ENCODE measurements at regions not wholly inside any gene's neighbourhood (a gene's known extent, or its start where the extent isn't known, plus 50 kb on each side); places are given as distances from the start of the nearest gene placed in this dataset.
"Not testable (repeated sequence)": the region's sequence is repeated elsewhere in the genome, so short reads cannot be mapped to it uniquely, and the experiment has no call there.

DNA sequence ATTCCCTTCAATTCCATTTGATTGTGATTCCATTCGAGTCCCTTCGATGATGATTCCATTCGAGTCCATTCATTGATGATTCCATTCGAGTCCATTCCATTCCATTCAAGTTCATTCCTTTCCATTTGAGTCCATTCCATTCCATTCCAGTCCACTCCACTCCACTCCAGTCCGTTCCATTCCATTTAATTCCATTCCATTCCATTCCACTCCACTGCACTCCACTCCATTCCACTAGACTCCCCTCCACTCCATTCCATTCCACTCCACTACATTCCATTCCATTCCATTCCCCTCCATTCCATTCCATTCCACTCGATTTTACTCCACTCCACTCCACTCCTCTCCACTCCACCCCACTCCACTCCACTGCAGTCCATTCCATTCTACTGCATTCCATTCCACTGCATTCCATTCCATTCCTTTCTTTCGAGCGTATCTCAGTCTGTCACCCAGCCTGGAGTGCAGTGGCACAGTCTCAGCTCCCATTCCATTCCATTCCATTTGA, 115.7 kb downstream of the ZNF92 start:
- Mint-ChIP-seq H3K4me3 (no peak overlapping the region), H3K9me3 (peaks cover 17% of the 10 kb centered on the region), H3K27me3 (peaks cover 19% of the 10 kb centered on the region), H3K4me1 (no peaks in the 10 kb centered on the region), H3K27ac (ENCODE audit: low read depth) (no peak overlapping the region), H3K36me3 (ENCODE audit: insufficient read depth) (no peaks in the 10 kb centered on the region)
- DNase-seq (ENCODE audit: low spot score in 2 of 2) (no peak), ATAC-seq (replicated peaks; ENCODE audit: extremely low read depth, poor library complexity, severe bottlenecking) (no peak)

DNA sequence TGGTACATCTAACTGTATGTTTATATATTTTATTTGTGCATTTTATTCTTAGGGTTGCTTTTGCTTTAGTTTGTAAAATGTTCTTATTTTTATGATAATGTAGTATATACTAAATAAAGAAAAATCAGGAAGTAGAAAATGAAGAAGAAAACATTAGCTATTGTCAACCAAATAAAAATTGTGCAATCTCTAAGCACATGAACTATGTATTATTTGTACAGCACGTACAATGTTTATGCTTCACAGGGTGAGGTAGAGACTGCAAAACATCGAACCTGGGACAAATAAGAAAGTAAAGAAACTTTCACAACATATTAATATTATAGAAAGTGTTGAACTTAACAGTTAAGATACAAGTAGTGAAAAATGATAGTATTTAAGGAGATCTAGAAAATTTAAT, 123.0 kb downstream of the ZNF92 start:
- not testable (repeated sequence) for H3K36me3 Mint-ChIP-seq (ENCODE audit: insufficient read depth); H3K4me3 Mint-ChIP-seq; DNase-seq (ENCODE audit: low spot score in 2 of 2); H3K27ac Mint-ChIP-seq (ENCODE audit: low read depth); ATAC-seq (replicated peaks; ENCODE audit: extremely low read depth, poor library complexity, severe bottlenecking); H3K9me3 Mint-ChIP-seq; H3K4me1 Mint-ChIP-seq
- H3K27me3 Mint-ChIP-seq, result peaks cover 28% of the 10 kb centered on the region

DNA sequence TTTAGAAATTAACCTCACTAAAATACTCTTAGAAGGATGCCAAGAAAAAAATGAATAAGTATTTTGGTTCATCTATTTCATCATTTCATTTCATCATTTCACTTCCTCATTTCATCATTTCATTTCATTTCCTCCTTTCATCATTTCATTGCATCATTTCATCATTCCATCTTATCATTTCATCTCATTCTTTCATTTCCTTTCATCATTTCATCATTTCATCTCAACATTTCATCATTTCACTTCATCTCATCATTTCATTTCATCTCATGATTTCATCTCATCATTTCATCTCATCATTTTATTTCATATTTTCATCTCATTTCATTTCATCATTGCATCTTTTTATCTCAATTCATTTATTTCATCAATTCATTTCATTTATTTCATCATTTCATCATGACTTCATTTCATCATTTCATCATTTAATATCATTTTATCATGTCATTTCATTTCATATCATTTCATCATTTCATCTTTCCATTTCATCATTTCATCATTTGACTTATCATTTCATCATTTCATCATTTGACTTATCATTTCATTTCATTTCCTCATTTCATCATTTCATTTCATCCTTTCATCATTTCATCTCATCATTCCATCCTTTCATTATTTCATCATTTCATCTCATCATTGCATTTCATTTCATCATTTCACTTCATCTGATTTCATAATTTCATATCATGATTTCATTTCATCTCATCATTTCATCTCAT, 129.9 kb downstream of the ZNF92 start:
- ATAC-seq (replicated peaks; ENCODE audit: extremely low read depth, poor library complexity, severe bottlenecking) (no peak), DNase-seq (ENCODE audit: low spot score in 2 of 2) (no peak)
- Mint-ChIP-seq H3K27ac (ENCODE audit: low read depth) (no peak overlapping the region), H3K36me3 (ENCODE audit: insufficient read depth) (no peaks in the 10 kb centered on the region), H3K9me3 (no peaks in the 10 kb centered on the region), H3K27me3 (no peaks in the 10 kb centered on the region), H3K4me3 (no peak overlapping the region), H3K4me1 (no peaks in the 10 kb centered on the region)

DNA sequence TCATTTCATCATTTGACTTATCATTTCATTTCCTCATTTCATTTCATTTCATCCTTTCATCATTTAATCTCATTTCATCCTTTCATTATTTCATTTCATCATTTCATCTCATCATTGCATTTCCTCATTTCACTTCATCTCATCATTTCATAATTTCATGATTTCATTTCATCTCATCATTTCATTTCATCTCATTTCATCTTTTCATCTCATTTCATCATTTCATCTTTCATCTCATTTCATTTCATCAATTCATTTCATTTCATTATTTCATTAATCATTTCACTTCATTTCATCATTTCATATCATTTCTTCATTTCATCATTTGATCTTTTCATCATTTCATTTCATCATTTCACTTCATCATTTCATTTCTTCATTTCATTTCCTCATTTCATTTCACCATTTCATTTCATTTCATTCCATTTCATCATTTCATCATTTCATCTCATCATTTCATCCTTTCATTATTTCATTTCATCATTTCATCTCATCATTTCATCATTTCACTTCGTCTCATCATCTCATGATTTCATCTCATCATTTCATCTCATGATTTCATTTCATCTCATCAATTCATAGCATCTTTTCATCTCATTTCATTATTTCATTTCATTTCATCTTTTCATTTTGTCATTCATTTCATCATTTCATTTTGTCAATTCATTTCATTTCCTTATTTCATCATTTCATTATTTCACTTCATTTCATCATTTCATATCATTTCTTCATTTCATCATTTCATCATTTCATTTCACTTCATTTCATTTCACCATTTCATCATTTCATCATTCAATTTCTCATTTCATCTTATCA, 131.1 kb downstream of the ZNF92 start:
- not testable (repeated sequence) for H3K9me3 Mint-ChIP-seq; H3K27ac Mint-ChIP-seq (ENCODE audit: low read depth); H3K4me1 Mint-ChIP-seq; H3K36me3 Mint-ChIP-seq (ENCODE audit: insufficient read depth); DNase-seq (ENCODE audit: low spot score in 2 of 2); ATAC-seq (replicated peaks; ENCODE audit: extremely low read depth, poor library complexity, severe bottlenecking); H3K27me3 Mint-ChIP-seq; H3K4me3 Mint-ChIP-seq

DNA sequence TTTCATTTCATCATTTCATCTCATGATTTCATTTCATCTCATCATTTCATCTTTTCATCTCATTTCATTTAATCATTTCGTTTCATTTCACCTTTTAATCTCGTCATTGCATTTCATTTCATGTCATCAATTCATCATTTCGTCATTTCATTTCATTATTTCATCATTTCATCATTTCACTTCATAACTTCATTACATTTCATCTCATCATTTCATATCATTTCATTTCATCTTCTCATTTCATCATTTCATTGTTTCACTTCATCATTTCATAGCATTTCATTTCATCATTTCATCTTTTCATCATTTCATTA, 131.6 kb downstream of the ZNF92 start:
- not testable (repeated sequence) for H3K4me1 Mint-ChIP-seq; ATAC-seq (replicated peaks; ENCODE audit: extremely low read depth, poor library complexity, severe bottlenecking); H3K27ac Mint-ChIP-seq (ENCODE audit: low read depth); H3K36me3 Mint-ChIP-seq (ENCODE audit: insufficient read depth); DNase-seq (ENCODE audit: low spot score in 2 of 2); H3K9me3 Mint-ChIP-seq; H3K4me3 Mint-ChIP-seq; H3K27me3 Mint-ChIP-seq

DNA sequence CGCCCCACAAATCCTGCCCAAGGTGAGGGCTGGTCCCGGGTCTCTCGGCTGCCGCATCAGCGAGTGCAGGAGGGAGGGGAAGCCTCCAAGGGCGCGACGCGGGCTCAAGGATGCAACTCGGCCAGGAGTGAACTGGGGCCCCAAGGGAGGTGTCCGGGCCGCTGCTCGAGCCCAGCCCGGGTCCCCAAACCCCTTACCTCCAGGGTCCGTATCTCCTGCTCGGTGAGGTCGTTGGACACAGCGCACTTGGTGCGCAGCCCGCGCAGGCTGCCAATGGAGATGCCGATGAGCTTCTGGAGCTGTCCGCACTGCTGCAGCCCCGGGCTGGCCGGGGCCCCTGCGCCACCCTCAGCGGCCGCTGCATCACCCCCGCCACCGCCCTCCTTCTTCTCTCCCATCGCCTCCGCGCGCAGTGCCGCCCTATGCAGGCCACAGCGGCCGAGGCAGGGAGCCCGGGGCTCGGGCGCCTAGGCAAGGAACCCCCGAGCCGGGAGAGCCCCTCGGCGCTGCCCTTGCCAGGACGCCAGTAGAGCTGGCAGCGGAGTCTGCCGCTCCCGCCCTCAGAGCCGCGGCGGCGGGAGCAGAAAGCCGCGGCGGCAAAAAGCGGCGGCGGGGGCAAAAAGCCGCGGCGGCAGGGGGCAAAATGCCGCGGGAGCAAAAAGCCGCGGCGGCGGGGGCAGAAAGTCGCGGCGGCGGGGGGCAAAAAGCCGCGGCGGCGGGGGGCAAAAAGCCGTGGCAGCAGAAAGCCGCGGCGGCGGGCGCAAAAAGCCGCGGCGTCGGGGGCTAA, 135.1 kb downstream of the ZNF92 start:
- ATAC-seq (replicated peaks; ENCODE audit: extremely low read depth, poor library complexity, severe bottlenecking); H3K27ac Mint-ChIP-seq (ENCODE audit: low read depth); DNase-seq (ENCODE audit: low spot score in 2 of 2); H3K36me3 Mint-ChIP-seq (ENCODE audit: insufficient read depth); H3K9me3 Mint-ChIP-seq; H3K4me1 Mint-ChIP-seq: not testable (repeated sequence)
- peak overlapping the region; percentile 47 for H3K4me3 Mint-ChIP-seq
- H3K27me3 Mint-ChIP-seq, result peaks cover 26% of the 10 kb centered on the region

DNA sequence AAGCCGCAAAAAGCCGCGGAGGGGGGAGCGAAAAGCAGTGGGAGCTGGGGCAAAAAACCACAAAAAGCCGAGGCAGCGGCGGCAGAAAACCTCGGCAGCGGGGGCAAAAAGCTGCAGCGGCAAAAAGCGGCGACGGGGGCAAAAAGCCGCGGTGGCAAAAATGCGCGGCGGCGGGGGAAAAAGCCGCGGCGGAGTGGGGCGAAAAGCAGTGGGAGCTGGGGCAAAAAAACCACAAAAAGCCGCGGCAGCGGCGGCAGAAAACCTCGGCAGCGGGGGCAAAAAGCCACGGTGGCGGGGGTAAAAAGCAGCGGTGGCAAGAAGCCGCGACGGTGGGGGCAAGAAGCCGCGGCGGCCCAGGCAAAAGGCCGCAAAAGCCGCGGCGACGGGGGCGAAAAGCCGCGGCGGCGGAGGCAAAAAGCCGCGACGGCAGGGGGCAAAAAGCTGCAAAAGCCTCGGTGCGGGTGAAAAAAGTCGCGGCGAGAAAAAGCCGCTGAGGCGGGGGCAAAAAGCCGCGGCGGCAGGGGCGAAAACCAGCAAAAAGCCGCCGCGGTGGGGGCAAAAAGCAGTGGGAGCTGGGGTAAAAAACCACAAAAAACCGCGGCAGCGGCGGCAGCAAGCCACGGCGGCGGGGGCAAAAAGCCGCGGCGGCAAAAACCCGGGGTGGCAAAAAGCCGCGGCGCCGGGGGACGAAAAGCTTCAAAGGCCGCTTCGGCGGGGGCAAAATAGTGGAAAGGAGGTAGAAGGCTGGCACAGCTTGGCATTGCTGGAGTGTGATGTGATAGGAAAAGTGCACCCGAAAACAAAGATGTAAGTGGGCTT, 135.9 kb downstream of the ZNF92 start:
- Mint-ChIP-seq H3K9me3 (no peaks in the 10 kb centered on the region), H3K36me3 (ENCODE audit: insufficient read depth) (no peaks in the 10 kb centered on the region), H3K27me3 (peaks cover 34% of the 10 kb centered on the region), H3K27ac (ENCODE audit: low read depth) (no peak overlapping the region), H3K4me1 (peaks cover 7% of the 10 kb centered on the region), H3K4me3 (peak overlapping the region; percentile 47)
- no peak for ATAC-seq (replicated peaks; ENCODE audit: extremely low read depth, poor library complexity, severe bottlenecking)
- DNase-seq (ENCODE audit: low spot score in 2 of 2), result peak in 1 of 2 donors; percentile 13

DNA sequence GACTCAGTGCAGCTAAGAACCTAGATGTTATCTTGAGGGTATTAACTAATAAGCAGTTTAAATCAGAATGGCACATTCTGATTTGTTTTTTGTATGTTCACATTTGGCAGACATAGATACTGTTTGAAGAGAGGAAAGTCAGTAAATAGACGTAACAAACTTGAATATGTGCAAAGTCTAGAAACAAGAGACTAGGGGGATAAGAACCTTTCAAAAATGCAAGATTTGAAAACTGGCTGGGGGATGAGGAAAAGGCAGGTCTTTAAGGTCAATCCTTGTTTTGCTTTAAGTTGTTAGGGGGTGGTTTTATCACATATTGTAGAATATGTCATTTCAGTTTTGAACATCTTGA, 136.5 kb downstream of the ZNF92 start:
- ATAC-seq (replicated peaks; ENCODE audit: extremely low read depth, poor library complexity, severe bottlenecking); H3K27ac Mint-ChIP-seq (ENCODE audit: low read depth); H3K4me1 Mint-ChIP-seq; H3K9me3 Mint-ChIP-seq; DNase-seq (ENCODE audit: low spot score in 2 of 2); H3K36me3 Mint-ChIP-seq (ENCODE audit: insufficient read depth): not testable (repeated sequence)
- peak overlapping the region; percentile 47 for H3K4me3 Mint-ChIP-seq
- H3K27me3 Mint-ChIP-seq, result peaks cover 40% of the 10 kb centered on the region

DNA sequence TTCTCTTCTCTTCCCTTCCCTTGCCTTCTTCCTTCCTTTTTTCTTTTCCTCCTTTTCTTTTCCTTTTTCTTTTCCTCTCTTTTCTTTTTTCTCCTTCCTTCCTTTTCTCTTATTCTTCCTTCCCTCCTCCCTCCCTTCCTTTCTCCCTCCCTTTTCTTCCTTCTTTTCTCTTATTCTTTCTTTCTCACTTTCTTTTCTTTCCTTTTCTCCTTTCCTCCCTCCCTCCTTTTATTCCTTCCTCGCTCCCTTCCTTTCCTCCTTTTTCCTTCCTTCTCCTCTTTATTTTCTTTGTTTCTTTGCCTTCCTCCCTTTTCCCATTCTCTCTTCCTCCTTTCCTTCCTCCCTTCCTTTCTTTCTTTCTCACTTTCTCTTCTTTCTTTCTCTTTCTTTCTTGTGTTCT, 146.1 kb downstream of the ZNF92 start:
- not testable (repeated sequence) for H3K36me3 Mint-ChIP-seq (ENCODE audit: insufficient read depth); DNase-seq (ENCODE audit: low spot score in 2 of 2); H3K4me3 Mint-ChIP-seq; ATAC-seq (replicated peaks; ENCODE audit: extremely low read depth, poor library complexity, severe bottlenecking); H3K9me3 Mint-ChIP-seq; H3K27ac Mint-ChIP-seq (ENCODE audit: low read depth); H3K4me1 Mint-ChIP-seq
- H3K27me3 Mint-ChIP-seq, result peaks cover 25% of the 10 kb centered on the region

DNA sequence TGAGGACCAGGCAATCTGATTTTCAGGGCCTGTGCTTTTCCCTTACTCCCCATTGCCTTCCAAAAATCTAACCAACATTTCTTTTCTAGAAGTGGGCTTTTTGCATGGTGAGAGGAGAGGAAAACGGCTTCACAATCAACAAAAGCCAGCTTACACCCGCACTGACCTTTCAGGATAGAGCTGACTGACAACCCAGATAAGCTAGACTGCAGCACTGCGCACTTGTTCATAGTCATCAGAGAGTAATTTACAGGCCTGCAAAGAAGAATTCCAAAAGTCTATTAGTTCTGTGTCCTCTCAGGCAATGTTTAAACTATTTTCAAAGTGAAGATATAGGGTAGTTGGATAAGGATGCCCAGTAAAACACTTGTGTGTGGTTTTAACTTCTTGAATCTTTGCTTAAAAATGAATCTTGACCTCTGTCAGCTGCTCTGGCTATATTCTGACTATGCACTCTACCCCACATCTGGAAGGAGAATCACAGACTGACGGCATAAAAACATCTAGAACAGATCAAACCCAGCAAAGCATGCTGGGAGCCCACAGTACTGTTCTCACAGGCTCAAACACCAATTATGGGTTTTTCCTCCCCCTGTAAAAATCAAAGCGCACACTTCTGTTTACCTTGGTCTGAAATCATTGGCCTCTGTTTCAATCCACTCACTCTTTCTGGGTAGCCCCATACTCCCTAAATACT, 172.0 kb downstream of the ZNF92 start:
- not testable (repeated sequence) for H3K4me1 Mint-ChIP-seq; H3K27ac Mint-ChIP-seq (ENCODE audit: low read depth); DNase-seq (ENCODE audit: low spot score in 2 of 2); ATAC-seq (replicated peaks; ENCODE audit: extremely low read depth, poor library complexity, severe bottlenecking); H3K9me3 Mint-ChIP-seq; H3K27me3 Mint-ChIP-seq; H3K36me3 Mint-ChIP-seq (ENCODE audit: insufficient read depth); H3K4me3 Mint-ChIP-seq

DNA sequence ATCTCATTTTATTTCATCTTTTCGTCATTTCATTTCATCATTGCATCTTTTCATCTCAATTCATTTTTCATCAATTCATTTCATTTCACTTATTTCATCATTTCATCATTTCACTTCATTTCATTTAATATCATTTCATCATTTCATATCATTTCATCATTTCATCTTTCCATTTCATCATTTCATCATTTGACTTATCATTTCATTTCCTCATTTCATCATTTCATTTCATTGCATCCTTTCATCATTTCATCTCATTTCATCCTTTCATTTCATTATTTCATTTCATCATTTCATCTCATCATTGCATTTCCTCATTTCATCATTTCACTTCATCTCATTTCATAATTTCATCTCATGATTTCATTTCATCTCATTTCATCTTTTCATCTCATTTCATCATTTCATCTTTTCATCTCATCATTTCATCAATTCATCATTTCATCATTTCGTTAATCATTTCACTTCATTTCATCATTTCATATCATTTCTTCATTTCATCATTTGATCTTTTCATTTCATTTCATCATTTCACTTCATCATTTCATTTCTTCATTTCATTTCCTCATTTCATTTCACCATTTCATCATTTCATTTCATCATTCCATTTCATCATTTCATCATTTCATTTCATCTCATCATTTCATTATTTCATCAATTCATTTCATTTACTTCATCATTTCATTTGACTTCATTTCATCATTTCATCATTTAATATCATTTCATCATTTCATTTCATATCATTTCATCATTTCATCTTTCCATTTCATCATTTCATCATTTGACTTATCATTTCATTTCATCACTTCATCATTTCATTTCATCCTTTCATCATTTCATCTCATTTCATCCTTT, 176.2 kb downstream of the ZNF92 start:
- ATAC-seq (replicated peaks; ENCODE audit: extremely low read depth, poor library complexity, severe bottlenecking); H3K27ac Mint-ChIP-seq (ENCODE audit: low read depth); H3K27me3 Mint-ChIP-seq; H3K4me1 Mint-ChIP-seq; DNase-seq (ENCODE audit: low spot score in 2 of 2); H3K36me3 Mint-ChIP-seq (ENCODE audit: insufficient read depth); H3K4me3 Mint-ChIP-seq; H3K9me3 Mint-ChIP-seq: not testable (repeated sequence)
